PC-9 (cell line): ENCODE measurements at regions not wholly inside any gene's neighbourhood (a gene's known extent, or its start where the extent isn't known, plus 50 kb on each side); places are given as distances from the start of the nearest gene placed in this dataset.

ENCODE experiments used
- BruUV-seq: library from RNA; stranded (reverse); fragments of 400-500 nt; replicated peaks from 2 replicates; lab custom pipeline; 2021; lab: Mats Ljungman, UMichigan
- CTCF ChIA-PET: fragments of 300-600 bp; sonication (Branson Sonifier 250); formaldehyde crosslinking; loops from one replicate; lab custom pipeline; 2022; ENCODE audit warnings: antibody characterized with exemption; lab: Charles Lee
- POLR2A ChIA-PET: fragments of 300-600 bp; sonication (Branson Sonifier 250); formaldehyde crosslinking; loops from one replicate; lab custom pipeline; 2022; ENCODE audit warnings: antibody characterized with exemption; ENCODE audit not compliant: unreplicated experiment; lab: Charles Lee
- DNase-seq, 2 experiments: peaks; one replicate each; pipeline versions ENCODE4 v3.0.0 to v3.0.0-alpha.2; 2015 to 2022; ENCODE audit warnings: mixed read lengths in 1 of 2
- H2AFZ ChIP-seq: fragments of 200-600 bp; sonication (generic); 2 replicates; pipeline ENCODE4 v1.8.1; 2017; ENCODE audit warnings: antibody characterized with exemption
- H3F3A ChIP-seq: fragments of 200-600 bp; sonication (generic); 2 replicates; pipeline ENCODE4 v1.8.1; 2017; ENCODE audit warnings: antibody characterized with exemption, mild to moderate bottlenecking, low read depth; ENCODE audit not compliant: insufficient read depth
- H3K27ac ChIP-seq: fragments of 200-600 bp; sonication (generic); 2 replicates; pipeline ENCODE4 v1.6.1; 2016; ENCODE audit warnings: mixed run types
- H3K27me3 ChIP-seq: fragments of 200-600 bp; sonication (generic); 2 replicates; pipeline ENCODE4 v1.6.1; 2016; ENCODE audit warnings: low read depth, mixed run types; ENCODE audit not compliant: insufficient read depth
- H3K36me3 ChIP-seq: fragments of 200-600 bp; sonication (generic); 2 replicates; pipeline ENCODE4 v1.6.1; 2016; ENCODE audit warnings: low read depth, mixed run types
- H3K4me1 ChIP-seq: fragments of 200-600 bp; sonication (generic); replicated peaks from 2 replicates; pipeline ENCODE4 v1.6.1; 2016; ENCODE audit warnings: mixed run types; ENCODE audit not compliant: insufficient read depth
- H3K4me2 ChIP-seq: fragments of 200-600 bp; sonication (generic); 2 replicates; pipeline ENCODE4 v1.6.1; 2017; ENCODE audit warnings: mixed run types
- H3K4me3 ChIP-seq: fragments of 200-600 bp; sonication (generic); 2 replicates; pipeline ENCODE4 v1.6.1; 2016; ENCODE audit warnings: mixed run types
- H3K79me2 ChIP-seq: fragments of 200-600 bp; sonication (generic); 2 replicates; pipeline ENCODE4 v1.6.1; 2017; ENCODE audit warnings: low read depth, mixed run types
- H3K9me2 ChIP-seq: fragments of 200-600 bp; sonication (generic); 2 replicates; pipeline ENCODE4 v1.8.1; 2017; ENCODE audit warnings: mild to moderate bottlenecking; ENCODE audit not compliant: insufficient read depth
- H3K9me3 ChIP-seq: fragments of 200-600 bp; sonication (generic); 2 replicates; pipeline ENCODE4 v1.8.1; 2016; ENCODE audit warnings: low read depth; ENCODE audit not compliant: insufficient read depth
- H4K20me1 ChIP-seq: fragments of 200-600 bp; sonication (generic); 2 replicates; pipeline ENCODE4 v1.8.1; 2017; ENCODE audit not compliant: insufficient read depth
- EZH2 ChIP-seq: fragments of 200-600 bp; sonication (generic); IDR thresholded peaks from 2 replicates; pipeline ENCODE4 v1.8.0; 2017; ENCODE audit warnings: antibody characterized with exemption, low read depth
- intact Hi-C: fragments of 100-400 bp; cut with micrococcal nuclease; formaldehyde crosslinking; loops from one replicate; pipeline ENCODE4 v1.10.0; 2022; ENCODE audit not compliant: unreplicated experiment
- TF ChIP-seq, protein P1 (sequence below): fragments of 200-600 bp; sonication (generic); conservative IDR thresholded peaks from 2 replicates; pipeline ENCODE4 v1.6.1; 2017; ENCODE audit warnings: mixed run types, antibody characterized with exemption, mild to moderate bottlenecking, moderate library complexity

DNA sequence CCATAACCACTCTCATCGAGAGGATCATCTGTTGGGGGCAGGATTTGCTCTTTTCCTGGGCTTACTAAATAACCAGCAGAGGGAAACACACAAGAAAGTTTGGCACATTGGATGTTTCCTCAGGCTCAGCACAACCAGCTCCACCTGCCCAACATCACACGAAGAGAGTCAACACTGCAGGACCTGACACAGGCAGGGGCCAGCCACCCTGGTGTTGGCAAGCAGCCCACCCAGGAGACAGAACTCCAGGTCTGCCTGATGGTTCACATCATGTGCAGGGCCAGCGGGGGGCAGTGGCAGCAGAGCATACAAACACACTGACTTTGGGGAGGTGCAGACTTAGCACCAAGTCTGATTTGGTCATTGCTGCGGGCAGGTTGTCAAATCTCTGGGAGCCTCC, 182.3 kb upstream of the GALNT2 start:
- no peaks in the 10 kb centered on the region for H3K36me3 ChIP-seq
- H3K79me2 ChIP-seq, result no peaks in the 10 kb centered on the region
- no TSS peak for BruUV-seq
- peaks cover 17% of the 10 kb centered on the region for H3K4me1 ChIP-seq
- intact Hi-C loops, result no loop called here
- H3K4me2 ChIP-seq, result no peak overlapping the region
- no peak overlapping the region for H3K4me3 ChIP-seq
- DNase-seq, result no peak
- peaks cover 14% of the 10 kb centered on the region; the same call in 1 of the 2 replicates for H3F3A ChIP-seq
- no peaks in the 10 kb centered on the region for H3K9me3 ChIP-seq
- H3K27ac ChIP-seq, result no peak overlapping the region
- H4K20me1 ChIP-seq, result no peaks in the 10 kb centered on the region
- H3K9me2 ChIP-seq, result no peaks in the 10 kb centered on the region
- CTCF ChIA-PET, result no interaction called here
- POLR2A ChIA-PET, result no interaction called here
- H2AFZ ChIP-seq, result no peak overlapping the region
- H3K27me3 ChIP-seq, result peaks cover 12% of the 10 kb centered on the region; the same call in 1 of the 2 replicates
- TF ChIP-seq EZH2, result no peak
- TF ChIP-seq, protein P1, sequence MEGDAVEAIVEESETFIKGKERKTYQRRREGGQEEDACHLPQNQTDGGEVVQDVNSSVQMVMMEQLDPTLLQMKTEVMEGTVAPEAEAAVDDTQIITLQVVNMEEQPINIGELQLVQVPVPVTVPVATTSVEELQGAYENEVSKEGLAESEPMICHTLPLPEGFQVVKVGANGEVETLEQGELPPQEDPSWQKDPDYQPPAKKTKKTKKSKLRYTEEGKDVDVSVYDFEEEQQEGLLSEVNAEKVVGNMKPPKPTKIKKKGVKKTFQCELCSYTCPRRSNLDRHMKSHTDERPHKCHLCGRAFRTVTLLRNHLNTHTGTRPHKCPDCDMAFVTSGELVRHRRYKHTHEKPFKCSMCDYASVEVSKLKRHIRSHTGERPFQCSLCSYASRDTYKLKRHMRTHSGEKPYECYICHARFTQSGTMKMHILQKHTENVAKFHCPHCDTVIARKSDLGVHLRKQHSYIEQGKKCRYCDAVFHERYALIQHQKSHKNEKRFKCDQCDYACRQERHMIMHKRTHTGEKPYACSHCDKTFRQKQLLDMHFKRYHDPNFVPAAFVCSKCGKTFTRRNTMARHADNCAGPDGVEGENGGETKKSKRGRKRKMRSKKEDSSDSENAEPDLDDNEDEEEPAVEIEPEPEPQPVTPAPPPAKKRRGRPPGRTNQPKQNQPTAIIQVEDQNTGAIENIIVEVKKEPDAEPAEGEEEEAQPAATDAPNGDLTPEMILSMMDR, result no peak

DNA sequence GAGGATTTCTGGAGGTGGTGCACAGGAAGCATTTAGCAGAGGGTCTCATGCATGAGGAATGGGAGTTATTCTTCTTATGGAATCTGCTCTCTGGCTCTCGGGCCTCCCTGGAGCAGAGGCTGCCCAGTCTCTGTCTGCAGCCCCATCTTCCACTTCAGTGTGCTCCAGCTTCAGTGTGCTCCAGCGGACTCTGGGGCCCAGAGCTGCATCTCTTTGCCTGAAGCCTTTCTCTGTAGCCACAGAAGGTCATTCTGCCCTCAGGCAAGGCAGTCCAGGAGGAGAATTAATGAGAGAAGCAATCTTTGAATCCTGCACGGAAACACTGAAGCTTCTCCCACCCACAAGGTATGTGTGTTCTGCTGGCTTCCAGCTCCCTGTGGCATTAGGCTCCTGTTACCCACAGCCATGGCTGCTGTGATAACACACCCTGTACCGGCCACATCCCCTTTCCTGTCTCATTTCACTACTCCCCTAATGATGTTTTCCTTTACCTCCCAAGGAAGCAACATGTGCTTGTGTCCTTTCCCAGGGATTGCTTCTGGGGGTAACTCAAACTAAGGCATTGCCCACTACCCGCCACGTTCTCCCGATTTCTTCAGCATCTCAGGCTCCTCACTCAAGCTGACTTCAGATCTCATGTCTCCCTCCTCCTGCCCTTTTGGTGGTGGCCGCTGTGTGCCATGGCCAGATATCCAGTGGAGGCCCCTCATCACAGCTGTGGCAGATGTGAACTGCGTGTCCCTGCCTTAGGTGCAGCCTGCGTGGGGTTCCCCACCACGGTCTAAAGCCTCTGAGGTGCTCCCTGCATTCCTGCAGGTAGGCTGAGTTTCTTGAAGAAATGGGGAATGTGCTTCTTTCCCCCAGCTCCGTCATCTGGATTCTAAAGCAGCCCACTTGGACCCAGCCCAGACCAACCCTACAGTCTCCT, 181.2 kb upstream of the GALNT2 start:
- Histone ChIP-seq H3K4me1 (peaks cover 17% of the 10 kb centered on the region), H3K27ac (no peak overlapping the region), H3K9me2 (no peaks in the 10 kb centered on the region), H4K20me1 (no peaks in the 10 kb centered on the region), H2AFZ (no peak overlapping the region), H3K4me2 (no peak overlapping the region), H3K4me3 (no peak overlapping the region), H3F3A (peaks cover 14% of the 10 kb centered on the region; the same call in 1 of the 2 replicates), H3K79me2 (no peaks in the 10 kb centered on the region), H3K36me3 (no peaks in the 10 kb centered on the region), H3K27me3 (peaks cover 1% of the 10 kb centered on the region; the same call in 1 of the 2 replicates), H3K9me3 (no peaks in the 10 kb centered on the region)
- intact Hi-C loops, result no loop called here
- BruUV-seq, result no TSS peak
- POLR2A ChIA-PET, result no interaction called here
- TF ChIP-seq, protein P1, result no peak
- TF ChIP-seq EZH2, result no peak
- CTCF ChIA-PET, result no interaction called here
- no peak for DNase-seq

DNA sequence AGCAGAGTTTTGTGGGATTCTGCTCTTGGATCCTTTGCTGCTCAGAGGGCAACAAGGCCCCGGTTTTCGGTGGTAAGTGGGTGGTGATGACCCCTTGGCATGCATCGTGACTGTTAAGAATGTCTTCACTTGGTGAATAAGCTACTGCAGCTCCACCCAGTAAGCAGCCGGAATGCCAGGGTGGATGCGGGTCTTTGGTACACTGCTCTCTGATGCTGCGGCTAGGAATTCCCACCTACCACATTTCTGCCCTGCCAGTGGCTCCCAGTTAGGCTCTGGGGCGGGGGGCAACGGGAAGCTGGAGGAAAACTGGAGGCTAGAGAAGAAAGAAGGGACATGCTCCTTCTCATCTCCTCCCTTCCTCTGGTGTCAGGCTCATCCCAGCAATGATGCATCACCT, 180.4 kb upstream of the GALNT2 start:
- H2AFZ ChIP-seq, result no peak overlapping the region
- H4K20me1 ChIP-seq, result no peaks in the 10 kb centered on the region
- H3K9me2 ChIP-seq, result no peaks in the 10 kb centered on the region
- no peak for TF ChIP-seq EZH2
- TF ChIP-seq, protein P1, result no peak
- DNase-seq, result no peak
- H3F3A ChIP-seq, result peaks cover 14% of the 10 kb centered on the region; the same call in 1 of the 2 replicates
- H3K4me3 ChIP-seq, result no peak overlapping the region
- H3K9me3 ChIP-seq, result no peaks in the 10 kb centered on the region
- BruUV-seq, result no TSS peak
- ChIA-PET CTCF (no interaction called here), POLR2A (no interaction called here)
- H3K4me2 ChIP-seq, result no peak overlapping the region
- no peaks in the 10 kb centered on the region for H3K27me3 ChIP-seq
- peaks cover 17% of the 10 kb centered on the region for H3K4me1 ChIP-seq
- H3K36me3 ChIP-seq, result no peaks in the 10 kb centered on the region
- H3K27ac ChIP-seq, result no peak overlapping the region
- H3K79me2 ChIP-seq, result no peaks in the 10 kb centered on the region
- intact Hi-C loops, result no loop called here
